Pancreas (tissue), 10 donors: ENCODE measurements at regions not wholly inside any gene's neighbourhood (a gene's known extent, or its start where the extent isn't known, plus 50 kb on each side); places are given as distances from the start of the nearest gene placed in this dataset.

Source experiments
- ATAC-seq, 4 donors: fragments of 200-7000 bp; cut with Tn5 transposase; one replicate each; pipeline versions ENCODE4 v1.8.0 to v1.9.1; 2020; ENCODE audit warnings: mild to moderate bottlenecking in 4 of 4, moderate library complexity in 4 of 4
- DNase-seq, 6 donors: peaks; one replicate each; pipeline ENCODE4 v3.0.0-alpha.2; 2020
- FAIRE-seq: peaks from 2 replicates; lab custom pipeline; 2012; peaks lifted over from hg19 to GRCh38; lab: Jason Lieb, UNC
- H3K27ac ChIP-seq, 4 donors: fragments of 200-600 bp; sonication (generic); 1 replicate in 3 of 4; 2 replicates in 1 of 4; pipeline versions ENCODE4 v1.5.0 to v1.8.0; 2020
- H3K27me3 ChIP-seq, 4 donors: fragments of 200-600 bp; one replicate each; pipeline ENCODE4 v1.8.0; 2021
- H3K36me3 ChIP-seq, 3 donors: fragments of 200-600 bp; sonication (generic) in 1 of 3; one replicate each; pipeline versions ENCODE4 v1.5.0 to v1.8.0; 2020 to 2021
- H3K4me1 ChIP-seq, 3 donors: fragments of 200-600 bp; one replicate each; pipeline ENCODE4 v1.8.0; 2021
- H3K4me3 ChIP-seq, 4 donors: fragments of 200-600 bp; sonication (generic) in 2 of 4; one replicate each; pipeline versions ENCODE4 v1.5.0 to v1.8.0; 2020 to 2021
- H3K9me3 ChIP-seq, 4 donors: fragments of 200-600 bp; one replicate each; pipeline ENCODE4 v1.8.0; 2021
- WGBS, 2 donors: extraction: QIAGEN DNeasy Blood & Tissue Kit; methylation state at CpG; one replicate each; pipeline ENCODE4 v1.1.7; 2013; 5-methylcytosine and 5-hydroxymethylcytosine counted together
- intact Hi-C, 3 donors: fragments of 100-400 bp; cut with DNase I; formaldehyde crosslinking; loops; one replicate each; pipeline versions ENCODE4 v1.11.1 to v1.14.2; 2022
- TF ChIP-seq, protein P1 (sequence below), 4 donors: fragments of 200-600 bp; sonication (generic) in 3 of 4; IDR thresholded peaks; one replicate each; pipeline versions ENCODE4 v1.5.0 to v1.8.0; 2021; ENCODE audit warnings: antibody characterized with exemption in 4 of 4
- donor health status: healthy with polysubstance abuse.
- donor health status: DM: no; HTN: no; CAD: no; lungs with moderate emphysema.
- donor health status: DM: no; HTN: no; CAD: no.
- donor health status: control.
- donor health status: control.
- donor health status: Bipolar disorder and iron deficiency.
- donor health status: DM: yes; HTN: yes; CAD: no.
- donor health status: DM: no; HTN: no; CAD: no.
- donor health status: DM: no; HTN: no; CAD: no.
- donor health status: DM: yes; HTN: yes; CAD: no.

GRCh38 chr12:115337693-115338543 lies 653.9 kb upstream of the TBX3 start:
- TF ChIP-seq, protein P1, sequence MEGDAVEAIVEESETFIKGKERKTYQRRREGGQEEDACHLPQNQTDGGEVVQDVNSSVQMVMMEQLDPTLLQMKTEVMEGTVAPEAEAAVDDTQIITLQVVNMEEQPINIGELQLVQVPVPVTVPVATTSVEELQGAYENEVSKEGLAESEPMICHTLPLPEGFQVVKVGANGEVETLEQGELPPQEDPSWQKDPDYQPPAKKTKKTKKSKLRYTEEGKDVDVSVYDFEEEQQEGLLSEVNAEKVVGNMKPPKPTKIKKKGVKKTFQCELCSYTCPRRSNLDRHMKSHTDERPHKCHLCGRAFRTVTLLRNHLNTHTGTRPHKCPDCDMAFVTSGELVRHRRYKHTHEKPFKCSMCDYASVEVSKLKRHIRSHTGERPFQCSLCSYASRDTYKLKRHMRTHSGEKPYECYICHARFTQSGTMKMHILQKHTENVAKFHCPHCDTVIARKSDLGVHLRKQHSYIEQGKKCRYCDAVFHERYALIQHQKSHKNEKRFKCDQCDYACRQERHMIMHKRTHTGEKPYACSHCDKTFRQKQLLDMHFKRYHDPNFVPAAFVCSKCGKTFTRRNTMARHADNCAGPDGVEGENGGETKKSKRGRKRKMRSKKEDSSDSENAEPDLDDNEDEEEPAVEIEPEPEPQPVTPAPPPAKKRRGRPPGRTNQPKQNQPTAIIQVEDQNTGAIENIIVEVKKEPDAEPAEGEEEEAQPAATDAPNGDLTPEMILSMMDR (IDR thresholded peaks at IDR 0.05), result no peak
- FAIRE-seq (no peak), ATAC-seq (peak in 3 of 4 donors; percentile 31 to 55 (median 50)), DNase-seq (peak in 1 of 6 donors; percentile 12)
- no peaks in the 10 kb centered on the region for H3K27me3 ChIP-seq
- H3K36me3 ChIP-seq, result no peaks in the 10 kb centered on the region
- no peaks in the 10 kb centered on the region for H3K4me1 ChIP-seq
- no peak overlapping the region for H3K4me3 ChIP-seq
- H3K9me3 ChIP-seq, result no peaks in the 10 kb centered on the region
- WGBS, 2 donors, result 62 to 65% methylated on average over 12 of the region's 12 CpGs
- no peak overlapping the region for H3K27ac ChIP-seq
- intact Hi-C loops, result no loop called here

DNA sequence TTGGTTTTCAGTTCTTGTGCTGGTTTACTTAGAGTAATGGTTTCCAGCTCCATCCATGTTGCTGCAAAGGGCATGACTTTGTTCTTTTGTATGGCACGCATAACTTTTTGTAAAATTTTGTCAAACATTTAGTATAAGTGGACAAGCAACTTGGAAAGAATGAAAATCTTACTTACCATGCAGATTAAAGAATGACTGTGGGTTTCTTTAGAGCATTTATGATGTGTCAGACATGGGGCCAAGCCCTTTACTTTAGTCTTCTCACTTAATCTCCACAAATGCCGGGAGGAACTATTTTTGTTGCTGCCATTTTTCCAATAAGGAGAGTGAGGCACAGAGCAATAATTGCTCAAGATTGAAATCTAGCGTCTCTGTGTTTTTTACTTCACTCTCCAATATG lies 652.5 kb upstream of the TBX3 start:
- DNase-seq (no peak), ATAC-seq (no peak), FAIRE-seq (no peak)
- Histone ChIP-seq H3K4me3 (no peak overlapping the region), H3K4me1 (no peaks in the 10 kb centered on the region), H3K27me3 (no peaks in the 10 kb centered on the region), H3K27ac (no peak overlapping the region), H3K36me3 (no peaks in the 10 kb centered on the region), H3K9me3 (no peaks in the 10 kb centered on the region)
- intact Hi-C loops, result no loop called here
- 75 to 87% methylated on average over 3 of the region's 3 CpGs for WGBS, 2 donors
- TF ChIP-seq, protein P1 (IDR thresholded peaks at IDR 0.05), result no peak

DNA sequence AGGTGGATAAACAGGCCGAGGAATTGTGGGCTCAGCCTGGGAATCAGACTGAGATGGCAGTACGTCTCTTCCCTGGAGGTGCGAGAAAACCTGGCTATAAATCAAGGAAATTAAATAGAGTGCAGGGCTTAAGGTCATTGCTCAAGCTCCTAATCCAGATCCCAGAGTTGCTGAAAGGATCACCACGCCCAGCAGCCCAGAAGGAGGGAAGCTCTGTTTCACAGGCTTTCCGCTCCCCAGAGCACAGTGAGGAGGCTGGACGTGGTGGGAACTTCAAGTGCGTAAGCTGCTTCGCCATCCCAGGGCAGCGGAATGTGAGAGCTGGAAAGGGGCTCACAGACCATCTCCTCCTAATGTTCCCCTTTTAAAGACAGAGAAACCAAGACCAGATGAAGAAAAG lies 651.6 kb upstream of the TBX3 start:
- intact Hi-C loops, result no loop called here
- ATAC-seq (peak in 1 of 4 donors; percentile 17), DNase-seq (no peak), FAIRE-seq (no peak)
- no peaks in the 10 kb centered on the region for H3K27me3 ChIP-seq
- TF ChIP-seq, protein P1 (IDR thresholded peaks at IDR 0.05), result no peak
- H3K9me3 ChIP-seq, result no peaks in the 10 kb centered on the region
- H3K4me3 ChIP-seq, result no peak overlapping the region
- H3K36me3 ChIP-seq, result no peaks in the 10 kb centered on the region
- H3K4me1 ChIP-seq, result no peaks in the 10 kb centered on the region
- 61 to 69% methylated on average over 9 of the region's 9 CpGs for WGBS, 2 donors
- no peak overlapping the region for H3K27ac ChIP-seq

- no peak for ATAC-seq
- Histone ChIP-seq H3K27me3 (no peaks in the 10 kb centered on the region), H3K4me1 (no peaks in the 10 kb centered on the region), H3K4me3 (no peak overlapping the region), H3K36me3 (no peaks in the 10 kb centered on the region), H3K27ac (no peak overlapping the region), H3K9me3 (no peaks in the 10 kb centered on the region)
- no peak for DNase-seq
- intact Hi-C loops, result no loop called here
- TF ChIP-seq, protein P1 (IDR thresholded peaks at IDR 0.05), result no peak
- WGBS, 2 donors, result 36 to 49% methylated on average over 2 of the region's 2 CpGs
- FAIRE-seq, result no peak
Observed at GRCh38 chr12:115335048-115335447, 651.1 kb upstream of the TBX3 start.

DNA sequence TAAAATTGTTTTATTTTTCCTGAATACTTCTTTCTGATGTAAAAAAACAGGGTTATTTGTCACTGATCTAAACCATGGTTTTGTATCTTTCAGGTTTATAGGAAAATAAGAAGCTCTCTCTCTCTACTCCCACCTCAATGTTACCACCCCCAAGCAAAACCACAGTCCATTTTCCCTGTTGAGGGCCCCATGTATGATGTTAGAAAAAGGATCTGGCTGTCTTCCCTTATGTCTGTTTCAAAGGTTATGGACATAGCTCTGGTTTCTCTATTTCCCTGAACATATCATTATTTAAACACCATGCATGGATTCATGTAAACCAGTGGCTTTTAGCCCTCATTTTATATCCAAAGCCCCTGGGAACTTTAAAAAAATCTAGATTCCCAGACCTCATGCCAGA lies 649.0 kb upstream of the TBX3 start:
- H3K27me3 ChIP-seq, result peaks cover 0 to 8% (median 0%) of the 10 kb centered on the region in 4 donors
- ATAC-seq, result no peak
- no peak overlapping the region for H3K27ac ChIP-seq
- no peak for FAIRE-seq
- H3K4me3 ChIP-seq, result no peak overlapping the region
- TF ChIP-seq, protein P1 (IDR thresholded peaks at IDR 0.05), result no peak
- intact Hi-C loops, result no loop called here
- H3K4me1 ChIP-seq, result no peaks in the 10 kb centered on the region
- no peaks in the 10 kb centered on the region for H3K36me3 ChIP-seq
- DNase-seq, result no peak
- H3K9me3 ChIP-seq, result no peaks in the 10 kb centered on the region
